GM12865 (cell line): ENCODE measurements at regions not wholly inside any gene's neighbourhood (a gene's known extent, or its start where the extent isn't known, plus 50 kb on each side); places are given as distances from the start of the nearest gene placed in this dataset.
A peak's percentile ranks its signal among the peaks of the same experiment; 100 is the strongest.

ENCODE experiments used
- DNase-seq: peaks from one replicate; pipeline ENCODE4 v3.0.0; 2010; ENCODE audit warnings: low read depth
- H3K4me3 ChIP-seq: 2 replicates; pipeline ENCODE4 v1.5.1; 2011; ENCODE audit warnings: mild to moderate bottlenecking, low read depth, low read length, control low read depth
- CTCF ChIP-seq: IDR thresholded peaks from 2 replicates; pipeline ENCODE4 v1.5.1; 2011; ENCODE audit warnings: low read length, control low read depth, low read depth, inconsistent platforms; ENCODE audit not compliant: insufficient read depth; ENCODE audit errors: missing control alignments

GRCh38 chr4:12880844-12881243 lies 603.3 kb downstream of the RAB28 start:
- DNase-seq = no peak
- no peak for TF ChIP-seq CTCF
- no peak overlapping the region for H3K4me3 ChIP-seq

GRCh38 chr4:12879496-12879895 lies 604.6 kb downstream of the RAB28 start:
- H3K4me3 ChIP-seq = no peak overlapping the region
- no peak for DNase-seq
- no peak for TF ChIP-seq CTCF

GRCh38 chr4:12875640-12876243 lies 608.4 kb downstream of the RAB28 start:
- TF ChIP-seq CTCF = no peak
- no peak for DNase-seq
- no peak overlapping the region for H3K4me3 ChIP-seq

GRCh38 chr4:12873351-12873750 lies 610.8 kb downstream of the RAB28 start:
- TF ChIP-seq CTCF = no peak
- no peak for DNase-seq
- no peak overlapping the region for H3K4me3 ChIP-seq

DNA sequence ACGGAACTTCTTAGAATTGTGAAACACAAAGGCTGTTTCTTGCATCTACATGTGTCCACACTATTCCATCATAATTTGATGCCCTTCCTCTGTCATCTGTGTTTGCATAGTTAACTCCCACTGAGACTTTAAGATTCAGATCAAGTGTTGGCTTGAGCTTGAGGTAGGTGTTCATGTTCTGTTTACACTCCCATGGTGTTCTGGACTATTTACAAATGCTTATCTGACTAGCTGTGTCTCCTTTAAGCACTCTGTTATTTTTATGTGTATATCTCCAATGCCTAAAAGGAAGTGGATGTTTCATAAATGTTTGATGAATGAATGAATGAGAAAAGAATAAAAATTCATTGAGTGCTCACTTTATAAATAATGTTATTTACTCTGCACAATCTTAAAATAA lies 622.7 kb downstream of the RAB28 start:
- DNase-seq = no peak
- no peak overlapping the region for H3K4me3 ChIP-seq
- no peak for TF ChIP-seq CTCF

DNA sequence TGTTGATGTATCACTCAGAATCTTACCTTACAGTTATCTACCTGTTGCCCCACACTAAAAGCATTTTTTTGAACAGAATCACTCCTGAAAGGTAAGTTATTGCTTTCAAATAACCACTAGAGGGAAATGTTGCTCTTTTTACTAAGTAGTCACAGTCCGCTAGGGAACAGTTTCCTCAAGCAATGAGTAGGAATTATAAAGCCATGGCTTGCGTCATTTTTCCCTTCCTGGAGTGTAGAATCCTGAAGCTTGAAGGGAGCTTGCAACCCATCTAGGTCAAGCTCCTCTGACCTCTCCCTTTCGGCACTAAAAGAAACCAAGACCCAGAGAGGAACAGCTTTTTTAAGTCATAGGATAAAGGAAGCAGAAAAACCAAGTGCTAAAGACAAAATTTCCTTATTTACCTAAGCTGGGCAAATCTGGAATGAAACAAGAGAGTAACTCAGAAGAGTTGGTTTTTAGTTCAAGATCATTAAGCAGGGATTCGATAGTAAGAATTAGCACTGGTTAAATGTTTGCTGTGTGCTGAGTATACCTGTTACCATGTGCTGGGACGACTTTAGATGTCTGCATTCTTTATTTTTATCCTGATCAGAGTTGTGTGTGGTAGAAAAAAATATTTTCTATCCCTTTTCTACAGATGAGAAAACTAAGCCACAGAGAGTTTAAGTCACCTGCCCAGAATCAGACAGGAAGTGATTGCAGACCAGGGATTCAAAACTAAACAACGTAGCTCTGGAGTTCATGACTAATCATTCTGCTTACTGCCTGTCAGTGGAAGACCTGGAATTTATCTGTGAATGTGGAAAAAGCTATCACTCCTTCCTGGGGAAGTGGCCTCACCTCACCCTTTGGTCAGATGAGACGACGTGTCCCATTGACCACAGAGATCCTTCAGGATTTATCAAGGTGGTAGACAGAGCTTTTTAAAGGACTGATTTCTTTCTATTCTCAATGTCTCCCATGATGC lies 631.5 kb downstream of the RAB28 start:
- TF ChIP-seq CTCF = peak; percentile 33
- DNase-seq = peak; percentile 37
- H3K4me3 ChIP-seq = no peak overlapping the region
